Esophagus muscularis mucosa (tissue), 3 donors: ENCODE measurements at regions not wholly inside any gene's neighbourhood (a gene's known extent, or its start where the extent isn't known, plus 50 kb on each side); places are given as distances from the start of the nearest gene placed in this dataset.

ENCODE experiments used
- CTCF ChIP-seq, 3 experiments: fragments of 200-600 bp in 2 of 3; fragments of 450-650 bp in 1 of 3; sonication (generic) in 2 of 3; IDR thresholded peaks; one replicate each; pipeline ENCODE4 v1.5.1; 2017 to 2019; ENCODE audit warnings: antibody characterized with exemption in 3 of 3, mild to moderate bottlenecking in 2 of 3, moderate library complexity in 1 of 3
- POLR2AphosphoS5 ChIP-seq, 2 donors: sonication (generic); formaldehyde crosslinking; IDR thresholded peaks; one replicate each; pipeline ENCODE4 v1.6.1; 2017; ENCODE audit warnings: antibody characterized with exemption in 2 of 2

- TF ChIP-seq POLR2AphosphoS5 (IDR thresholded peaks at IDR 0.05) (no peak), CTCF (IDR thresholded peaks at IDR 0.05) (no peak)
Observed at GRCh38 chr11:28963187-28963586, 855.0 kb downstream of the METTL15 start.
